SK-N-SH (cell line): ENCODE measurements at regions not wholly inside any gene's neighbourhood (a gene's known extent, or its start where the extent isn't known, plus 50 kb on each side); places are given as distances from the start of the nearest gene placed in this dataset.

Experiments
- CHD2 ChIP-seq: fragments of 150-350 bp; IDR thresholded peaks from 2 replicates; pipeline ENCODE4 v1.6.1; 2018; ENCODE audit warnings: low read length; ENCODE audit not compliant: partially characterized antibody
- CTCF ChIP-seq: fragments of 200-600 bp; sonication (generic); IDR thresholded peaks from 2 replicates; pipeline ENCODE4 v1.6.1; 2017; ENCODE audit warnings: antibody characterized with exemption, mild to moderate bottlenecking, moderate library complexity
- EP300 ChIP-seq, 2 experiments: IDR thresholded peaks; 2 replicates each; pipeline versions ENCODE4 v1.4.0 to v1.6.1; 2012; ENCODE audit warnings: borderline replicate concordance in 1 of 2, low read depth in 1 of 2, low read length in 1 of 2
- EZH2phosphoT487 ChIP-seq: fragments of 200-600 bp; sonication (generic); IDR thresholded peaks from 2 replicates; pipeline ENCODE4 v1.6.1; 2017; ENCODE audit warnings: low read depth, mixed run types, mild to moderate bottlenecking, antibody characterized with exemption, moderate library complexity, borderline replicate concordance
- FOXJ3 ChIP-seq: sonication (generic); formaldehyde crosslinking; IDR thresholded peaks from 2 replicates; pipeline ENCODE4 v1.5.1; 2020; ENCODE audit warnings: mild to moderate bottlenecking, missing genetic modification reagents
- GABPA ChIP-seq: IDR thresholded peaks from 2 replicates; pipeline ENCODE4 v1.4.0; 2012; ENCODE audit warnings: low read depth, mild to moderate bottlenecking
- GATA2 ChIP-seq: sonication (generic); formaldehyde crosslinking; IDR thresholded peaks from 2 replicates; pipeline ENCODE4 v1.5.0; 2020; ENCODE audit warnings: mild to moderate bottlenecking, missing genetic modification reagents
- MXI1 ChIP-seq: IDR thresholded peaks from 2 replicates; pipeline ENCODE4 v1.6.1; 2012; ENCODE audit warnings: mild to moderate bottlenecking, low read depth, low read length, improper control_type of control experiment
- POLR2AphosphoS5 ChIP-seq: IDR thresholded peaks from 2 replicates; pipeline ENCODE4 v1.6.1; 2012; ENCODE audit warnings: low read depth, low read length
- SIN3A ChIP-seq: IDR thresholded peaks from 2 replicates; pipeline ENCODE4 v1.6.1; 2012; ENCODE audit warnings: low read depth, mild to moderate bottlenecking, low read length, moderate library complexity, borderline replicate concordance
- SMC3 ChIP-seq: IDR thresholded peaks from 2 replicates; pipeline ENCODE4 v1.6.1; 2012; ENCODE audit warnings: low read depth, low read length, improper control_type of control experiment
- TAF1 ChIP-seq: IDR thresholded peaks from 2 replicates; pipeline ENCODE4 v1.6.1; 2012; ENCODE audit warnings: low read depth, mild to moderate bottlenecking, low read length, moderate library complexity, borderline replicate concordance

GRCh38 chr9:84521208-84521607 is 148.3 kb upstream of the NTRK2 start:
- TF ChIP-seq POLR2AphosphoS5 (no peak), CTCF (no peak), MXI1 (no peak), CHD2 (no peak), GATA2 (CRISPR knock-in tag) (no peak), SIN3A (no peak), SMC3 (no peak), TAF1 (no peak), EP300 (IDR thresholded peaks at IDR 0.05; ENCODE audit: borderline replicate concordance in 1 of 2, low read depth in 1 of 2, low read length in 1 of 2) (no peak), EZH2phosphoT487 (no peak), FOXJ3 (CRISPR knock-in tag) (no peak), GABPA (no peak)
